HG03521 (cell line): ENCODE measurements at regions not wholly inside any gene's neighbourhood (a gene's known extent, or its start where the extent isn't known, plus 50 kb on each side); places are given as distances from the start of the nearest gene placed in this dataset.

Source experiments
- ATAC-seq: cut with Tn5 transposase; IDR thresholded peaks from one replicate; pipeline ENCODE4 v1.9.1; 2021; ENCODE audit warnings: mild to moderate bottlenecking, moderate library complexity; ENCODE audit not compliant: unreplicated experiment

DNA sequence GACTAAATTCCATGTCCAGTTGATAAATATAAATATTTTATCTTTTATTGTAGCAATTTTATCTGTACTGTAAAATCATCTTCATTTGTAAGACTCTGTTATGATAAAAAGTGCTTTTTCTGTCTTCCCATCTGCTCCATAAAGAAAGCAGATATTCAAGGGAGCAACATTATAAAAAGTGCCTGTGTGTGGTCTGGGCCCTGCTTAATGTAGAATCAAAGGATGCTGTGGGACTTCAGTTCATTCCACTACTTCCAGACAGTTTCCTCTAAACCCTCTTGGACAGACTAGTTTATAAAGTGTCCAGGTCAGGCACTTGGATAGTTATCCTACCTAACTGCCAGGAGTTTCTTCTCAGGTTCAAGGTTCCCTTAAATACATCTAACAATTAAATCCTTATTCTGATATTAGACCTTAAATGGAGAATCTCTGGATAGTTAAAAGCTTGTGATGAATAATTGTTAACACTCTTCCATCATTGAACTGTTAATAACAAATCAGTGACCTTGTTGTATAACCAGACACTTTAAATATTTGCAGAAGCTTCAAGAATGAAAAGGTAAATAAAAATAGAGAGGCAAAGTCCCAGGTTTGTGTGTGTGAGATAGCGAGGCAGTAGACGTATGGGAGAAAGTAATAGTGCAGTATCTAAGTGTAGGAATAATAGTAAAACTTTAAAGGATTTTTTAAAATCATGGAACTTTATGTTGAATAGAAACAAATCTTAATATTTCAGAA is 237.5 kb upstream of the CTSO start:
- ATAC-seq = no peak

DNA sequence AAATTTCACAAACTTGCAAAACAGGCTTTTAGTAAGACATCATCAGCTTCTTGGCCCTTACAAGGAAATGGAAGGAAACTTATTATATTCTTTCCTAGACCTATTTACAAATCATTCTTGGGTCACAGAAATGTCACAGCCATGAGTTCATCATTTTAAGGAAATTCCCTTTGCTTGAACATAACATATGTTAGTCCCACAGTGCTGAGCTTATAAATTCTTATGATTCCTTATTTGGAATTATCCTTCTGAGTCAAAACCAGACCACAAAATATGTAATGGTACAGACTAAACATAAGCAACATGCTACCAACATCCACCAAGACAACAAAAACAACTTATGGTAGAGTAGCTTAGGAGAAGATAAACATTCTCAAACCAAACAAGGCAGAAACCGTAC is 236.9 kb upstream of the CTSO start:
- no peak for ATAC-seq

DNA sequence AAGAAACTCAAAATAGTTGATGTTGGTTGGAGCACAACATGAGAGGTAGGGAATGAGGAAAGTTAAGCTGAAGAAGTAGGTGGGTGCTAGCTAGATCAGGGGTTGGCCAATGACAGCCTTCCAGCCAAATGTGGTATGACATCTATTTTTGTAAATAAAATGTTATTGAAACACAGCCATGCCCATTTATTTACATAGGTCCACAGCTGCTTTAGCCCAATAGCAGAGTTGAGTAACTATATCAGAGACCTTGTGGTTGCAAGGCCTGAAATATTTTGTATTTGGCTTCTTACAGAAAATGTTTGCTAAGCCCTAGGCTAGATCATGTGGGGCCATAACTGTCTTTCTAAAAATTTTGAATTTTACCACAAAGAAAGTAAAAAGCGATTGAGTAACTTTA is 234.9 kb upstream of the CTSO start:
- no peak for ATAC-seq

DNA sequence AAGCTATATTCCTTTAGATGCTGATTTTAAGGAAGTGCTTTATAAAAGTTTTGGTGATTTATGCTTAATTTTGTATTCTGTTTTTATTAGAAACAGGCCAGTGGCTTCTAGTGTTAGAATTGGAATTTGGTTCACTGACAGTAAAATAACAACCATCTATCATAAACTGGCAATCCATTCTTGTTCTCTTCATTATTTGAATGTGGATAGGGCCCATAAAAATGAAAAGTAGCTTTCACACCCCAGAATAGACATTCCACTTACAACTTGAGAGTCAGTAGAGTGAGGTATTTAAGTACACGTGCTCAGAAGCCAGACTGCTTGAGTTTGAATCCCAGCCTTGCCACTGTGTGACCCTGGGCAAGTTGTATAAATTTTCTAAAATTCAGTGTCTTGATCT is 232.4 kb upstream of the CTSO start:
- ATAC-seq = no peak

DNA sequence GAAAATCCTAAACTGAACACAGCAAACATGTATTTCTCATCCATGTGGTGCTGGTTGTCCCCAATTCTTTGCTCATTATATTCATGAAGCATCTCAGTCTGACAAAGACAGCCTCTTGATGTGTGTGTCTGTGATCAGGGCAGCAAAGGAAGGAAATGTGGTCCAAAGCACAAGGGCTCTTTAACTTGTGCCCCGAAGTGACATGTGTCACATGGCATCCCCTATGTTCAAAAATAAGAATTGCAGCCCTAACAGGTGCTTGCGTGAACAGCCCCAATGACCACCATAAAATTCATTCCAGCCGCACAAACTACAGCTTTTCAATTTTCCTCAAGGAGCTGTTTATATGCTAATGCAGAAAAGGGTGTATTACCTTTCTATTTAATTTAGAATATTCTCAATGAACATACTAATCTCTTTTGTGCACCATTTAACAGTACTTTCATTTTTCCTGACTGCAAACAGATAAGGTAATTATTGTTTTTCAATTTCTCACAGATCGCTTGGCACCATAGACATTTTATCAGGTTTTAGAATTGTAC is 231.9 kb upstream of the CTSO start:
- no peak for ATAC-seq

DNA sequence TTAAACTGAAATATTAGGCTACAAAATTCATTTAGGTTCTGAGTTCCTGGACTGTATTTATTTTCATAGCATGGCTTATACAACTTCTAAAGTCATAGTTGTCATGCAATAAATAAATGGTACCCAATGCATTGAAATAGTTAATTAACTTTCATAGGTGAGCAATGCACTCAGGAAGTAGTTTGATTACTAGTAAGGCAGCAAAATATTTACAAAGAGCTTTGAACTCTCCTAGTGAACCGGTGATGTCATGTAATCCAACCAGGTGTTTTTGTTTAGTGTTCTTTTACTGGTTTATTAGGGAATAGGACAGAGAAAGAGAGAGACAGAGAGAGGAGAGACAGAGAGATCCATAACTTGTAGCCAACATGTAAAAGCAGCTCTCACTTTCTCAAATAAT is 228.6 kb upstream of the CTSO start:
- no peak for ATAC-seq

DNA sequence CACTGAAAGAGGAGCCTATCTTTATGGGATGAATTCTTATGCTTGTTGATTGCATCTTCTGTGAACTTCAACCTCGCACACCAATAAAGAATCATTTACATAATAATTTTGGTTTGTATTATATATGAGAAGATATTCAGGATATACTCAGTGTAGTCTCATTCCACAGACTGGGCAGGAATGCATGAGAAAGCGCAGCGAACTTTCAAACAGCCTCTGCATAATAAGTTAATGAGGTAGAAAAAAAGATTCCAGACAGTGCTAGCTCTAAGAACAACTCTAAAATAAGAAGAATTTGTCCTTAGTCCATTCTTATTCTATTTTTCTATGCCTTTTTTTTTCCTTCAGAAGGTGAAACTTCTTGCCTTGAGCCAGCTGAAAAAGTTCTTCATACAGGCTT is 224.3 kb upstream of the CTSO start:
- no peak for ATAC-seq

DNA sequence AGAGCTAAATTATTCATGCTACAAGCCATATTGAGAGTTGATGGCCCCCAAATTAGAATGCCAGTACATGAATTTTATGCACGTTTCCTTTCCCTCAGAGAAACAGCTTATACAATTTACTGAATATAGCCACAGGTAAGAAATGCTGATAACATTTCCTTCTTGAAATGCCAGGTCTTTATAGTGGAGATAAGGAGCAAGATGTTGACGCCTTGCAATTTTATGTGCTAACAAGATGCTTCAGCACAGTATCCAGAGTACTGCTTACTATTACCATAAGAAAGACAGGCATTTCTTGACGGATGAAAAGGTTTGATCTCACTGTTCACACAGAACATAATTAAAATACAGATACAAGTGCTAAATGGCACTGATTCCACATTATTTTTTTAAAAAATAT is 223.2 kb upstream of the CTSO start:
- ATAC-seq = no peak

DNA sequence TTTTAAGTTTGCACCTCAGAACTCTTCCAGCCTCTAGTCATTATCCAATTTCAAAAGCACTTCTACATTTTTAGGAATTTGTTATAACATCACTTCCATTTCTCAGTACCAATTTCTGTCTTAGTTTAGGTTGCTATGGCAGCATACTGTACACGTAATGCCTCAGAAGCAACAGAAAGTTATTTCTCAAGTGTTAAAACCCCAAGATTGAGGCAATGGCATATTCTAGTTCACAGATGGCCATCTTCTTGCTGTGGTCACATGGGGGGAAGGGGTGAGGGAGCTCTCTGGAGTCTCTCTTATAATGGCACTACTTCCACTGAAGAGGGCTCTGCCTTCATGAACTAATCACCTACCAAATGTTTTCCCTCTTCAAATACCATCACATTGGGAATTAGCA is 220.3 kb upstream of the CTSO start:
- ATAC-seq = no peak

DNA sequence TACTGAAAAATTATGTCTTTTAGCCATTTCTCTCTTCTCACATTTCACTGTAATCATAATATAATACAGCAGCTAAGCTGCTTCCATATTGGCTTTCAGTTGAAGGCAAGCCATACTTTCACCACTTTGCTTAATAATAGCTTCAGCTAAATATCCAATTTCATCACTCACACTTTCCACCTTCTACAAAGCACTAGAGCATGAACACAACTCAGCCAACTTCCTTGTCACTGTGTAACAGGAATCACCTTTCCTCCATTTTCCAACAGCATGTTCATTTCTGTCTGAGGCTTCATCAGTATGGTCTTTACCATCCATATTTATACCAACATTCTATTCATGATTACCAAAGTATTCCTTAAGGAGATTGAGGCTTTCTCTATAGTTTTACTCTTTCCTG is 219.8 kb upstream of the CTSO start:
- no peak for ATAC-seq

DNA sequence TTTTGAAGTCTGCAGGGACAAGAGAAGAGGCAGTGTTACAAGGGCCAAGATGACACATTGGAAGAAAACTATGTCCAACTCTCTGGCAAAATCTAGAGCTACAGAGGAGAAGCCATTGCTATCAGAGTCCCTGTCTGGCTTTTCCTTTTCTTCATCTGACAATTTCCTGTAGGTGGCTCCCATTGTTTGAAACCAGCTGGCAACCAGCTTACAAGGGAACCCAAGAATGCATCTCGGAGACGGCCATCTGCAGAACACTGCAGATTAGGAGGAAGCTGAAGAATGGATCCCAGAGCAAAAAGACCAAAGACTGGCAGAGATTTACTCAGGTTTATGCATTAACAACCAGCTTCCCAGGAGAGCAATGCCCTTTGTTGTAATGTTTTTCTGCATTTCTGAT is 216.2 kb upstream of the CTSO start:
- ATAC-seq = no peak

DNA sequence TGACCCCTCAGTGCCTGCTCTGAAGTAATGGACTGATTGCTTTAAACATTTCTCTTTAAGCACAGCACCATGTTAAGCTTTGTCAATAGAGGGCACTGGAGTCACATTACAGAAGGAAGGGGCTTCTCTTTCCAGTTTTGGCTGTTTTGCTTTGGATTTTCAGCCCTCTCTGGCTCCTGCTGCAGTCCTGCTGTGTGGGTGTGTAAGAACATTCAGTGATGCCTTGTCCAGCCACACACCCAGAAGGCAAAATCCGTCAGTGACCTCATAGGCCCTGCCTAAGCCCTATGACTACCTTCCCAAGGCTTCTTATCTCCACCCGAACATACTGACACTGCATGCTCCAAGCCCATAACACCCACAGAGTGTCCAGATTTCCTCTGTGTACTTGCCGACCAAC is 215.3 kb upstream of the CTSO start:
- ATAC-seq = no peak

DNA sequence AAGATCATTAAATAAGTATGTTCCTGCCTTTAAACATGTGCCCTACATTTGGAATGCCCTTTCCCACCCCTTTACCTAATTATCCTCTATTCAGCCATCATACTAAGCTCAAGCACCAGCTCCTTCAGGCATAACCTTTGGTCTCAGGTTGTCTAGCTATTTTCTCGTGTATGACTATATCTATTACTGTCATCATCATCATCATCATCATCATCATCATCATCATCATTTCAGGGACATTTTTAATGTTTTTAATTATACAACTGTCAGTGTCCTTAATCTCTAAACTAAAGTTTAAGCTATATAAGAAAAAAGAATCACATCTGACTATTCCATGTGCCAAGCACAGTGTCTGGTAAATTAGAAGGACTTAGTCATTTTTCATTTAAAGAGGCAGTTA is 214.6 kb upstream of the CTSO start:
- ATAC-seq = no peak

DNA sequence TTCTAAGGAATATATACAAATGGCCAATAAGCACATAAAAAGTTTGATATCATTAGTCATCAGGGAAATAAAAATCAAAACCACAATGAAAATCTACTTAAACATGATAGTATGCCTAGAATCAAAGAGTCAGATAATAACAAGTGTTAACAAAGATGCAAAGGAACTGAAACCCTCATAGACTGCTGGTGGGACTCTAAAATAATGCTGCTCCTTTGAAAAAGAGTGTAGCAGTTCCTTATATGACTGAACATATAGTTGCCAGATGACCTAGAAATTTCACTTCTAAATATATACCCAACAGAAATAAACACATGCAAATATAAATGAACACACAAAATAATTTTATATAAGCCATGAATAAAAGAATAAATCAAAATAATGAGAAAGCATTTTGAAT is 205.1 kb upstream of the CTSO start:
- ATAC-seq = peak; percentile 61

DNA sequence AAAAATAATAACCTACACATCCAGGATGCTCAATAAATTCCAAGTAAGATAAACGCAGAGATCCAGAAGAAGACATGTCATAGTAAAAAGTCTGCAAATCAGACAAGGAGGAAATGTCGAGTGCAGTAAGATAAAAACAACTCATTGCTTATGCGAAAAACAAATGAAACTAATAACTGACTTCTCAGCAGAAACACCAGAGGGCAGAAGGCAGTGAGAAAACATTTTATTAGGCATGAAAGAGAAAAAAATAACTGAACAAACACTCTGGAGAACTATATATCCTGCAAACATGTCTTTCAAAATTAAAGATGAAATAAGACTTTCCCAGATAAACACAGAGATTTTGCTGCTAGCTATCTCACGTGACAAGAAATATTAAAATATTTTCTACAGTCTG is 201.3 kb upstream of the CTSO start:
- no peak for ATAC-seq

DNA sequence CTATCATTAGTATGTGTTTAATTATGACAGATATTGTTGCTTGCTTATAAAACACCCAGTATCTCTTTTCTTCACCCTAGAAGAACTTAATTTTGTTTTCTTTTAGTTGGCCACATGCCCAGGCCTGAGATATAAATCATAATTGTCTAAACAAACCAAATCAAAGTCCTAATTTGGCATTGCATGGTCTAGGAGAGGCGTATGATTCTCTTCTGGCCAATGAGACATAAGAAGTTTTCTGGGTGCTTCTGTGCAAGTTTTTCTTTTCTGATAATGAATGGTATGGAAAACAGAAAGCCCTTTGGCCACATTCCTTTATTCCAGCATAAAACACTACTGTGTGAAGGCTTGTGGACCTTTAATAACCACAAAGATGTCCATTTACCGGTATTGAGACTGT is 192.9 kb upstream of the CTSO start:
- ATAC-seq = no peak

DNA sequence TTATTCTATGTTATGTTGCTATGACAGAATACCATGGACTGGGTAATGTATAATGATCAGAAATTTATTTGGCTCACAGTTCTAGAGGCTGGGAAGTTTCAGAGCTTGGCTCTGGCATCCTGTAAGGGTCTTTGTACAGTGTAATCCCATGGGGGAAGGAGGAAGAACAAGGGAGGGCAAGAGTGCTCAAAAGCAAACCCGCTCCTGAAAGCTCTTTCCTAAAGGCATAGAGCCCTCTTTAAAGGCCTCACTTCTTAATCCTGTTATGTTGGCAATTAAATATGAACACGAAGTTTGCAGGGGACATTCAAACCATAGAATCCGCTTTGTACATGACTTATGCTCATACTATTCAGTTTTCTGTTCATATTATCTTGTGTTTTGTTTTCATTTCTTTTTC is 191.3 kb upstream of the CTSO start:
- ATAC-seq = no peak

DNA sequence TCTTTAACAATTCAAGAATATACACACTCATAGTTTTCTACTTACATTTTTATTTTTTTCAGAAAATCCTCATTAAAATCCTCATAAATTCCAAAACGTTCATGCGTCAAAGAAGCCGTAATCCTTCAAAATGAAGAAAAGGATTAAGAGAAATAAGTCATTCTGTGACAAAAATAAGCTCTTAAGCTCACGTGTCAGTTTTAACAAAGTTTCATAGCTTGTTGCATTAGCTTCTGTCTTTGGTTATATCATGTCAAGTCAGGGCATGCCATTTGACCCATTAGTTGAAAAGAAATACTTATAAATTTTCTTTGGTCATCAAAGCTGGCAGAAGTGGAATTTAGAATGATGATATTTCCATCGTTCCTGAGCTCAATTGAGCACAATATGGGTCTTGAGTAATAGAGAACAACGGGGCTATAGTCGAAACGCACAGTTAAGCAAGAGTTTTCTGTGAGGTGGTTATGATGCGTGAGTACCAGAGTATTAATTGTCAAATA is 185.2 kb upstream of the CTSO start:
- ATAC-seq = no peak

DNA sequence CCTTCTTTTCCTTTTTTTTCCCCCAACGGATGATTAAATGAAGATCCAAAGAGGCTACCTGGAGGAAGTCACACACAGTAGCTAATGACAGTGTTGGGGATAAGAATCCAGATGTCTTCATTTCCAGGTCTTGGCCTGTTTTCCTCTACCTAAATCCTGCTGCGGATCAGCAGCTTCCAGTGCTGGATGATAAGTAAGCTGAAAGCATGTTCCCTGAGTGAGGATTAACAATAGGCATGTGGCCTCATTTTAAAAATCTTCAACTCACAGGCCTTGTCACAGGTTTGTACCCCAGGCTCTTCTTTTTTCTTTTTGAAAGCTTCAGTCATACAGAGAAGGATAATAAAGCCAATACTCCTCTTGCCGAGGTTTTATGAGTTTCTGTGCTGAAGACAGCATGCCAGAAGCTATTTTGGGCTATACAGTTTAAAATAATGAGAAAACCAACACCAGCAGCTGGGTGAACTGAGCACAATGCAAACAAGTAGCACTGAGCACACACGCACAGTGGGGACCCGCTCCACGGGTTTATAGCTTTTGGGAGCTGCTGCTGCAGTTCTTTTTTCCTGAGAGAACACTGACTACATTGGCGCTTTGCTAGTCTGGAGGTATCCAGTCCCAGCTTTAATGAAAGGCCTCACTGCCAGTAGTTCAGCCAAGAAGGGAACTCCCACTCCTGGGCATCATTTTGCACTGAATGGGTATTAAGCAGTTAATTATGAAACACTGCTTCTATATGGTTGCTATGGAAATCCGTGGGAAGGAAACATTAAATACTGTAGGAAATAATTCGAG is 184.2 kb upstream of the CTSO start:
- no peak for ATAC-seq

DNA sequence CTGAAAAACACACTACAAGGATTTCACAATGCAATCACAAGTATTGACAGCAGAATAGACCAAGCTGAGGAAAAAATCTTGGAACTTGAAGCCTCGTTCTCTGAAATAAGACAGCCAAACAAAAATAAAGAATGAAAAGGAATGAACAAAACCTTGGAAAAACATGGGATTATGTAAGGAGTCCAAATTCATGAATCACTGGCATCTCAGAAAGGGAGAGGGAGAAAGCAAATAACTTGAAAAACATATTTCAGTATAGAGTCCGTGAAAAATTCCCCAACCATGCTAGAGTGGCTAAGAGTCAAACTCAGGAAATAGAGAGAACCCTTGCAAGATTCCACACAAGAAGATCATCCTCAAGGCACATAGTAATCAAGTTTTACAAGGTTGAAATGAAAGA is 178.5 kb upstream of the CTSO start:
- no peak for ATAC-seq

DNA sequence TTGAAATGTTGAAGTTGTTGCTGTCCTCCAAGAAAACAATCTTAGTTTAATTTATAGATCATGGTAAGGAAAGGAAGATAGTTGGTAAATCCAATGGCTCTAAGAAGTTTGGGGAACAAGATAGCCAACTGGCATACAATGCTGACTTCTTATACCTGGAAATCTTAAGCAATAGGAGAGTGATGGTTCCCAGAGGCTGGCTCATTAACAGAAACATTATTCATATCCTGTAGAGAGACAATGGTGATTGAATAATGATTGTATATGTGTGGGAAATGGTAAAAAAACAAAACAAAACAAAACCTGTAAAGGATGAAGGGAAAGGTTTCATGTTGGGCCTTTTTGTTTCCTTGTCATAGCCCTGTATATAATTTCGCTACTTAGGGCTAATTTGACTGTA is 174.9 kb upstream of the CTSO start:
- no peak for ATAC-seq

DNA sequence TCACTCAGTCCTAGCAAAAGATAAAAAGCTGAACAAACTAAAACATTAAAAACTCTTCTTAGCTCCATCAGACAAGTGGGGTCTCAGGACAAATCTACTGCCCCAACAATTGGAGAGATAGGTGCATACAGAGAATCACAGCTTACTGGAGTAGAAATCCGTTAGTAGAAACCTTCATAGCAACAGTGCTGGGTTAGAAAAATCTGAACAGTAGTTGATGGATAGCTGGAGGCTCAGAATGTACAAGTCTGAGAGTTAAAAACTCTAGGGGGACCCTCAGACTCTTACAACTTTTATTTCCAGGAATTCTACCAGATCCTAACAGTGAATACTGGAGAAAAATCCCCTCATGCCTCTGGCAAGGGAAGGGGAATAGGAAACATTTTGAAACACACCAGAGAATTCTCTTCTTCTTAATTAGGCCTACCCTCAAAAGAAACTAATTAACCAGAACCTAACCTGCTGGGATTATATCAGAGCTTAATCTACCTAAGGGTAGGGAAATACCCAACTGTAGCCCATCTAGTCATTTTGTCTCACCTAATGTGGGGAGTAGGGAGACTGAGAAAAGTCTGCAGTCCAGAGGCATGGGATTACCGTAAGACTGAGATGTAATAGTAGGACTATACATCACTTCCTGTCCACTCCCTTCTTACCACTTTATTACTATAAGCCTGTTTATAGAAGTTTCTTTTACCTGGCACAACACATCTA is 165.0 kb upstream of the CTSO start:
- ATAC-seq = no peak
